ENCODE measurements at regions not wholly inside any gene's neighbourhood (a gene's known extent, or its start where the extent isn't known, plus 50 kb on each side); places are given as distances from the start of the nearest gene placed in this dataset.

GRCh38 chr9:105069285-105069684, 141.3 kb upstream of the ABCA1 start:
- no peak for TF ChIP-seq CTCF (IDR thresholded peaks at IDR 0.05 in 8 of 11, conservative IDR thresholded peaks at IDR 0.05 in 3 of 11)
- TF ChIP-seq POLR2AphosphoS5 (IDR thresholded peaks at IDR 0.05): no peak
